ENCODE measurements at regions not wholly inside any gene's neighbourhood (a gene's known extent, or its start where the extent isn't known, plus 50 kb on each side); places are given as distances from the start of the nearest gene placed in this dataset.

DNA sequence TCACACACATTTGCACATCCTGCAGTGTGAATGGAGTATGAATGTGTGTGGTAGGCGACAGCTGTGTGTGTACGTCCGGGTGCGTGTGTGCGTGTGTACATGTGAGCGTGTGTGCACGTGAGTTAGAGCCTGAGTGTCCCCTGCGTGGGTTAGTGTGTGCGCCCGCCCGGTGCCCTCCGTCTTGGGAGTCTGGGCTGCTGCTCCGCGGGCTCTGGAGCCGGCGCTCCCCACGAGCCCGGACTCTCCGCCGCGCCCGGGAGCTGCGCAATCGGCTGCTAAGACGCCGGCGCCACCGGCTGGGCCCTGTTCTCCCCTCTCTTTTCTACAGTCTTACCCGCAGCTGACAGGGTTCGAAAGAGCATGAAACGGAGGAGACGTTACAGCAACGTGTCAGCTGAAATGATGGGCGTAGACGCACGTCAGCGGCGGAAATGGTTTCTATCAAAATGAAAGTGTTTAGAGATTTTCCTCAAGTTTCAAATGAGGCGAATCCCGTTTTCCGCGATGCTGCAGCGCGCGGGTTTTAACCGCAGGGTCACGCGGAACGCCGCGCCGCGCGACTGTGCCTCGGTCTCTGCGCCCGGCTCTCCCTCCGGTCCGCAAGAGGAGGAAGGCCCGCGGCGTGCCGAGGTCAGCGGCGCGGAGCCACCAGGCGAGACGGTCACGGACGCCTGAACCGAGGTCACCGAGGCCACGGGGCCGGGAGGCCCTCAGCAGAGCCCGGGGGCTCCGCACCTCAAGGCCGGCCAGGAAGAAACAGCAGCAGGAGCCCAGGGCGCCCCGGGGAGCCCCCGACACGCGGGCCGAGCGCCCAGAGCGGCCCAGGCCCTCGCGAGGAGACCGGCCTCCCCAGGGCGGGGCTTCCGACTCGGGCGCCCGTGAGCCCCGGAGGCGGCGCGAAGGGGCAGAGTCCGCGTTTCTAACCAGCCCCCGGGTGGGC, 95.3 kb upstream of the BHLHE23 start:
- TF ChIP-seq, protein P1, sequence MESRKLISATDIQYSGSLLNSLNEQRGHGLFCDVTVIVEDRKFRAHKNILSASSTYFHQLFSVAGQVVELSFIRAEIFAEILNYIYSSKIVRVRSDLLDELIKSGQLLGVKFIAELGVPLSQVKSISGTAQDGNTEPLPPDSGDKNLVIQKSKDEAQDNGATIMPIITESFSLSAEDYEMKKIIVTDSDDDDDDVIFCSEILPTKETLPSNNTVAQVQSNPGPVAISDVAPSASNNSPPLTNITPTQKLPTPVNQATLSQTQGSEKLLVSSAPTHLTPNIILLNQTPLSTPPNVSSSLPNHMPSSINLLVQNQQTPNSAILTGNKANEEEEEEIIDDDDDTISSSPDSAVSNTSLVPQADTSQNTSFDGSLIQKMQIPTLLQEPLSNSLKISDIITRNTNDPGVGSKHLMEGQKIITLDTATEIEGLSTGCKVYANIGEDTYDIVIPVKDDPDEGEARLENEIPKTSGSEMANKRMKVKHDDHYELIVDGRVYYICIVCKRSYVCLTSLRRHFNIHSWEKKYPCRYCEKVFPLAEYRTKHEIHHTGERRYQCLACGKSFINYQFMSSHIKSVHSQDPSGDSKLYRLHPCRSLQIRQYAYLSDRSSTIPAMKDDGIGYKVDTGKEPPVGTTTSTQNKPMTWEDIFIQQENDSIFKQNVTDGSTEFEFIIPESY (IDR thresholded peaks at IDR 0.05) = no peak
- no peak for TF ChIP-seq YY1 (IDR thresholded peaks at IDR 0.05)
- TF ChIP-seq, protein P2, sequence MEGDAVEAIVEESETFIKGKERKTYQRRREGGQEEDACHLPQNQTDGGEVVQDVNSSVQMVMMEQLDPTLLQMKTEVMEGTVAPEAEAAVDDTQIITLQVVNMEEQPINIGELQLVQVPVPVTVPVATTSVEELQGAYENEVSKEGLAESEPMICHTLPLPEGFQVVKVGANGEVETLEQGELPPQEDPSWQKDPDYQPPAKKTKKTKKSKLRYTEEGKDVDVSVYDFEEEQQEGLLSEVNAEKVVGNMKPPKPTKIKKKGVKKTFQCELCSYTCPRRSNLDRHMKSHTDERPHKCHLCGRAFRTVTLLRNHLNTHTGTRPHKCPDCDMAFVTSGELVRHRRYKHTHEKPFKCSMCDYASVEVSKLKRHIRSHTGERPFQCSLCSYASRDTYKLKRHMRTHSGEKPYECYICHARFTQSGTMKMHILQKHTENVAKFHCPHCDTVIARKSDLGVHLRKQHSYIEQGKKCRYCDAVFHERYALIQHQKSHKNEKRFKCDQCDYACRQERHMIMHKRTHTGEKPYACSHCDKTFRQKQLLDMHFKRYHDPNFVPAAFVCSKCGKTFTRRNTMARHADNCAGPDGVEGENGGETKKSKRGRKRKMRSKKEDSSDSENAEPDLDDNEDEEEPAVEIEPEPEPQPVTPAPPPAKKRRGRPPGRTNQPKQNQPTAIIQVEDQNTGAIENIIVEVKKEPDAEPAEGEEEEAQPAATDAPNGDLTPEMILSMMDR (IDR thresholded peaks at IDR 0.05; ENCODE audit: low read depth, low read length, missing input control) = no peak
